GM21381 (cell line): ENCODE measurements at regions not wholly inside any gene's neighbourhood (a gene's known extent, or its start where the extent isn't known, plus 50 kb on each side); places are given as distances from the start of the nearest gene placed in this dataset.

Source experiments
- ATAC-seq: cut with Tn5 transposase; IDR thresholded peaks from one replicate; pipeline ENCODE4 v1.9.1; 2021; ENCODE audit warnings: mild to moderate bottlenecking, moderate library complexity; ENCODE audit not compliant: unreplicated experiment

- ATAC-seq, result no peak
These were observed 197.5 kb upstream of the CEP162 start for GRCh38 chr6:84424956-84425355.

DNA sequence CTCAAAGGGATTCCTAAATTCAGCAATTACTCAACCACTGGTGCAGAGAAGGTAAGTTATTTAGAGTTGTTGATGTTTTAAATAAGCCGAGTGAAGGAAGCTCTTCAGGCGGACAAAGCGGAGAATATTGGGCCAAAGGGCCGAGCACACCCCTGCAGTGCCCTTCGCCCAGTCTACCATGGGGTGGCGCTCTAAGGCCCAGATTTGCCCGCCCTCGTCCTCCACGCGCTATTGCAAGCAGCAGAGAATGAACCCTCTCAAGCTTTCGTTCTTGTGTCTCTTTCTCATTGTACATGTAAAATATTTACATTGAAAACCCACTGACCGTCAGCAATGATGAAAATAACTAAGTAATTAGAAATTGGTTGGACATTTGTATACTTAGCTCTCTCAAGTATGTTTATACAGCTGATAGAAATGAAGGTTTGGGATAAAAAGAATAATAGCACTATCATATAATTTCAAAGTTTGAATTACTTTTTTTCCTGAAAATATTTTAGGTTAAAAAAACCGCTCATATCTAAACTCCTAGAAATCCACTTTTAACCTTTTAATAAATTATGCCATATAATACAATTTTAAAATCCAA lies 195.0 kb upstream of the CEP162 start:
- peak; percentile 76 for ATAC-seq

DNA sequence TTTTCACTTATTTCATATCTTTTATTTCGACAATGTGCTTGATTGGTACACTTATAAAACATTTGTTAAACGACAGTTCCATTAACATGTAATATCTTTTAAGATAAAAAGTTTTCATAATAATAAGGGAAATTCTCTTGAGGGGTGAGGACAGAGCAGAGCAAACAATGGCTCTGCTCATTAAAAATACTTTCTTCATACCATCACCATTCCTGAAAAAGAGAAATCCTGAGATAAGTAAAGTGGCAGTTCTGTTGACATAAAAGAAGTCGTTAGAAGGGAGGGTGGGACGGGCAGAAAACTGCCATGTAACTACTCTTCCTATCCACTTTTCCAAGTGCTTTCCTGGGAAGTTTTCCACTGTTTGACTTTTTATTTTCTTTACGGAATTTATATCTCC lies 193.6 kb upstream of the CEP162 start:
- no peak for ATAC-seq

DNA sequence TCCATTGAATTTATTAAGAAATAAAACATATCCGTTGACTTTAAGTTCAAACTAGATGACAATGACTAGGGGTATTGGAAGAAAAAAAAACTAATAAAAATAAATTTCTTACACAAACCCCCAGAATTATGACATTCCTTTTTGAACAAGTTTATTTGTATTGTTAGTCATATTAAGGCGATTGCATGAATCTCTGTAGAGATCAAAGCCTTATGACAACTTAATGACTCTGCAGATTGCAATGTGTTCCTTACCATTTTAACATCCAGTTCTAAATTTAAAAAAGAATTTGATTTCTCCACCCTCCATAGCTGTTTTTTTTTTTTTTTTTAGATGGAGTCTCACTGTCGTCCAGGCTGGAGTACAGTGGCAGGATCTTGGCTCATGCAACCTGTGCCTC lies 189.8 kb upstream of the CEP162 start:
- no peak for ATAC-seq

DNA sequence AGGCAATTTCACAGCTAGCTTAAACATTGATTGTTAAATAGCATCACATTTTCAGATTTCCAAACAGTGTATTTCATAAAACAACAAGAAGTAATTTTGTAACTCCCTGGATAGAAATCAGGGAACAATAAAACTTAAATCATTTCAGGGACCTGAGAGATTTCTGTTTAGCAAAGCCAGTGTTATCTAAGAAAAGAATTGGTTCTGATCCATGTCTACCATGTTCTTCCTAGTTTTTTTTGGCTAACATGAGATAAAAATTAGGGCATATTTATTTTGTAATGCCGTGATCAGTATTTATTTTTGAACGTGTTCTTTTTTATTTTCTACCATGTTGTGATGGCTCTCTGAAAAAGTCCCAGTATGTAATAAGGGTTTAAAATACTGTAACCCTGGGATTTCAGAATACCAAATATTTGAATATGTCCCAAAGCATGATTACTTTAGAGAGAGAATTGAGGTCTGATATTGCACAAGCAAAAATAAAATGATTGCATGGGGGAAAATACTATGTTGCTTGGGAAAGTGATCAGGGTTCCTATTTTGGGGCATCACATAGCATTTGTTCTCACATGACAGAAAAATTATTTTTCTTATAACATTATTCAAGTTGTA lies 188.7 kb upstream of the CEP162 start:
- no peak for ATAC-seq

GRCh38 chr6:84415517-84415916 lies 188.1 kb upstream of the CEP162 start:
- ATAC-seq, result no peak

GRCh38 chr6:84415068-84415467 lies 187.6 kb upstream of the CEP162 start:
- ATAC-seq, result no peak

GRCh38 chr6:84414531-84414930 lies 187.1 kb upstream of the CEP162 start:
- ATAC-seq, result no peak

DNA sequence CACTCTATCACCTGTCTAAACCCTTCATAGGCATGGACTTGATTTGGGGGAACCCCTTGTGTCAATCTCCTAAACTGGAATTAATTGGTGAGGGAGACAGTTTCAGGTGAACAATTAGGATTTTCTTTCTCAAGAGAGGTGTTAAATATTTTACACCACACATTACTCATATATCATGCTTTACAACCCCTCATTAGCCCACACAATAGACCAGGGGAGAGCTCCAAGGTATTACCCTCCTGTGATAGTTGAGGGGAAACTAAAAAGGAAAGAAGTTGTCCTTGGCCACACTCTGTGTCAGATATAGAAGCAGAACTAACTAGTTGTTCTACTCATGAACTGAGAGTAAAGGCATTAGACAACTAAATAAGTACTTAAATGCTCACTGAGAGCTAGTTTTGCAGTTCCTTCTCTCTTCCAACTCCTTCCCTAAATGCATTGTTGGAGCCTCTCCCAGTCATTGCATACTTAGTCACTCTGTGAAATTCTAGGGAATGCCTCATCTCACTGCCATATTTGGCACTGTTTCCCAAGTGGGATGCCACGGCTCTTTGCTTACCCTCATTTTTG lies 183.7 kb upstream of the CEP162 start:
- no peak for ATAC-seq

DNA sequence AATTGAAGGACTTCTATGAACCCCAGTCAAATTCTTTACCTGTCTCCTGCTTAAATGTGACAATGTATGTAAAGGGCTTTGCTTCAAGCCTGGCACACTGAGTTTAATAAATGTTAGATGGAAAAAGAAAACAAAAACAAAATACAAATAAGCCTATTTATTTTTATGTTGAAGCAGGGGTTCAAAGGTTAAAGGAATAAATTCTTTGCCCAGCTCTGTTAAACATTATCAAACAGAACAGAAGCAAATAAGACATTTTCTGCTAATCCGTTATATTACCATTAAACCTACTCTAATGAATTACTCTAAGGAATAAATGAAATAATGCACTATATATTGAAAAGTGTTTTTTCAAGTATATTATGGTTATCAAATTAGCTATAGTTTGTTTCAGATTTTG lies 182.5 kb upstream of the CEP162 start:
- no peak for ATAC-seq

- ATAC-seq, result no peak
These were observed 180.6 kb upstream of the CEP162 start for GRCh38 chr6:84408028-84408427.

GRCh38 chr6:84403545-84403944 lies 176.1 kb upstream of the CEP162 start:
- no peak for ATAC-seq

- ATAC-seq, result no peak
These were observed 171.6 kb upstream of the CEP162 start for GRCh38 chr6:84399003-84399402.

DNA sequence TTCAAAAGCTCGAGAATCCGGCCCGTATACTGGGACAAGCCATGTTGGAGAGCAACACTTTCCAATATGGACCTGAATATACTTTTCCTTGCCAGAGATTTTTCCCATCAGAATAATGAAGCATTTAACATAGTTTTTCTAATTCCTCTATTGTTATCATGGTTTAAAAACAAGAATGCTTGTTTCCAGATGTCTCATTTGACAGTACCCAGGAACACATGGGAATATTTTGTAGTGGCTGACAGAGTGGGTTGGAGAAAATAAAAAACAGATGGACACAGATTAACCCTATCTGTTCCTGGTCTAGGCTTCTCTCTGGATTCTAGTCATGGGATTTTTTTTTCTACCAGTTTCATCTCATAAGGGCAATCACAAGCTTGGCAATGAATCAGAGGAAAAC lies 164.8 kb upstream of the CEP162 start:
- no peak for ATAC-seq

GRCh38 chr6:84390851-84391250 lies 163.4 kb upstream of the CEP162 start:
- no peak for ATAC-seq

- ATAC-seq, result no peak
These were observed 162.9 kb upstream of the CEP162 start for GRCh38 chr6:84390334-84390733.

- ATAC-seq, result no peak
These were observed 151.7 kb upstream of the CEP162 start for GRCh38 chr6:84379142-84379541.

GRCh38 chr6:84372290-84372689 lies 144.8 kb upstream of the CEP162 start:
- no peak for ATAC-seq

DNA sequence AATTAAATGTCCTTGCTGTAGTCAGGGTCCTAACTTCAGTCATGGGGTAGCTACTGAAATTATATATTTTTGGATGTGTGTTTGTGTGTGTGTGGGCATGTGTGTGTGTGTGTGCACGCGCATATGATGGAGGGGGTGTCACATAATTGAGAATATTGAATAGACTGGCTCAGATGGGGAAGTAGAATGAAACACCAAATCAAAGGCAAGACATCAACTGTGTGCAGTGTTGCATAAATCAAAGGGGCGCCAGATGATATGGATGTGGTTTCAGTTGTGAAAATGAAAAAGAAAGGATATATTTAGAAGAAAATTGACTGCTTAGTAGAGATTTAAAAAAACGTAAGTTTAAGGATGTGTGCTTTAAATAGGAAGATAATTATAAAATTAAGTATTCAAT lies 144.2 kb upstream of the CEP162 start:
- no peak for ATAC-seq

- ATAC-seq, result no peak
These were observed 134.9 kb upstream of the CEP162 start for GRCh38 chr6:84362193-84362821.

DNA sequence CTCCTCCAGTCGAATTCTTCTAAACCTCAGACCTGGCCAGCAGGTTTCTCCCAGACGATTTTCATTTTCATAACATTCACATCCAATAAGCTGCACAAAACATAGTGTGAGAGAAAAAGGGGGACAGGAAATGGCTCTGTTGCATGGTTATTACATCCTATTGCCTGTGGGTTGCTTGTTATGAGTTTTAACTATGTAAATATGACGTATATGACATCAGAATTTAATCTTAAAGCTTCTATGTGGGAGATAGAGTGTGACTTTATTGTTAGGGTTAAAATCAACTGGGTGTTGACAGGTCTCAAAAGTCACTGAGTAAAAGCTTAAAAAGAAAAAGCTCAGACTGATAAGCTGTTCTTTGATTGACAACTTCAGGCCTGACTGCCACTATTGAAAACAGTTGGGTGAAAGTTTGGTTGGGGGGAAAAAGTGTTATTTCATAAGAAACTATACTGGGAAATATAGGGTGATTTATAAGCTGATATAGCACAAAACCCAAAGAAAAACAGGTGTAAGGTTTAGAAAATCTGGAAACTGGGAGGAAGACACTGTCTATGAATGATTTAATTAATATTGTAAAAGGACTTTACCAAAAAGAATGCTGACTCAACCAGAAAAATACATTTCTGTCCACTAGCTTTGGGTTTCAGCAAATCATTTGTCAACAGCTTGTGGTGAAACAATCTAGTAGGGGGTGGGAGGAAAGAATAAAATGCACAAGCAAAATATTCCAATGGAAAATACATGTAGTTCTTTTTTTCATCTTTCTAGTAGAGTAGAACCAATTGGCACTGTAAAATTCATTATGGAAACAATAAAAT lies 134.1 kb upstream of the CEP162 start:
- no peak for ATAC-seq
